HepG2 (cell line): ENCODE measurements at regions not wholly inside any gene's neighbourhood (a gene's known extent, or its start where the extent isn't known, plus 50 kb on each side); places are given as distances from the start of the nearest gene placed in this dataset.

ENCODE experiments used
- ATAC-seq: fragments of 200-7000 bp; cut with Tn5 transposase; 3 replicates; pipeline ENCODE4 v1.9.1; 2020; ENCODE audit warnings: mild to moderate bottlenecking, moderate library complexity
- BruUV-seq: library from RNA; stranded (reverse); fragments of 400-500 nt; replicated peaks from 2 replicates; lab custom pipeline; 2021; lab: Mats Ljungman, UMichigan
- CTCF ChIA-PET: fragments of 300-600 bp; formaldehyde crosslinking; extraction: SDS; loops from one replicate; lab custom pipeline; 2021; ENCODE audit warnings: low total read pairs, inconsistent platforms, low intra/inter-chr PET ratio; lab: Yijun Ruan, JAX
- POLR2A ChIA-PET: fragments of 350-600 bp; sonication (Branson Sonifier 250); formaldehyde crosslinking; loops from one replicate; lab custom pipeline; 2020; ENCODE audit warnings: antibody characterized with exemption, inconsistent platforms; lab: Yijun Ruan, JAX
- DNase-seq: peaks from one replicate; pipeline ENCODE4 v3.0.0-alpha.2; 2015; ENCODE audit warnings: low spot score
- FAIRE-seq: peaks from 3 replicates; lab custom pipeline; 2011; peaks lifted over from hg19 to GRCh38; lab: Jason Lieb, UNC
- H2AFZ ChIP-seq: one replicate; pipeline ENCODE4 v1.6.1; 2011; ENCODE audit warnings: low read length, inconsistent platforms
- H3K27ac ChIP-seq: fragments of 300-600 bp; 3 replicates; pipeline ENCODE4 v1.8.0; 2011; ENCODE audit warnings: mixed run types, mild to moderate bottlenecking, mixed read lengths, low read length, inconsistent platforms; ENCODE audit not compliant: insufficient read depth; ENCODE audit errors: extremely low read length
- H3K27me3 ChIP-seq, 2 experiments: fragments of 200-600 bp in 1 of 2; 2 replicates in 1 of 2; 3 replicates in 1 of 2; pipeline versions ENCODE4 v1.6.0 to v1.8.0; 2011; ENCODE audit warnings: low read length in 2 of 2, mild to moderate bottlenecking in 2 of 2, moderate library complexity in 2 of 2, inconsistent platforms in 1 of 2; ENCODE audit not compliant: insufficient read depth in 2 of 2, control insufficient read depth in 1 of 2
- H3K36me3 ChIP-seq, 2 experiments: fragments of 200-600 bp in 1 of 2; replicated peaks in 1 of 2; 2 replicates in 1 of 2; 3 replicates in 1 of 2; pipeline versions ENCODE4 v1.5.1 to v1.8.0; 2011; ENCODE audit warnings: low read length in 2 of 2, inconsistent platforms in 1 of 2; ENCODE audit not compliant: insufficient read depth in 2 of 2, control insufficient read depth in 1 of 2
- H3K4me1 ChIP-seq: 2 replicates; pipeline ENCODE4 v1.5.1; 2012; ENCODE audit warnings: low read length, inconsistent platforms; ENCODE audit not compliant: insufficient read depth
- H3K4me2 ChIP-seq: 2 replicates; pipeline ENCODE4 v1.6.0; 2011; ENCODE audit warnings: low read depth, low read length, inconsistent platforms
- H3K4me3 ChIP-seq, 3 experiments: fragments of 200-600 bp in 1 of 3; sonication (generic), shearing (Covaris generic) in 1 of 3; replicated peaks in 1 of 3; 2 replicates each; pipeline ENCODE4 v1.5.1; 2011 to 2016; ENCODE audit warnings: low read length in 3 of 3, inconsistent platforms in 2 of 3, low read depth in 2 of 3, mild to moderate bottlenecking in 2 of 3, control low read depth in 1 of 3, mixed read lengths in 1 of 3; ENCODE audit not compliant: insufficient read depth in 1 of 3
- H3K79me2 ChIP-seq: one replicate; pipeline ENCODE4 v1.6.1; 2011; ENCODE audit warnings: low read length, inconsistent platforms; ENCODE audit not compliant: insufficient read depth
- H3K9ac ChIP-seq: 2 replicates; pipeline ENCODE4 v1.6.0; 2011; ENCODE audit warnings: mild to moderate bottlenecking, low read depth, low read length, inconsistent platforms; ENCODE audit not compliant: insufficient read depth
- H3K9me3 ChIP-seq: 2 replicates; pipeline ENCODE4 v1.5.1; 2012; ENCODE audit warnings: mild to moderate bottlenecking, low read length
- H4K20me1 ChIP-seq: 2 replicates; pipeline ENCODE4 v1.6.0; 2011; ENCODE audit warnings: inconsistent platforms, mild to moderate bottlenecking, low read length, moderate library complexity; ENCODE audit not compliant: insufficient read depth
- CAMTA2 ChIP-seq: sonication (generic); formaldehyde crosslinking; IDR thresholded peaks from 2 replicates; pipeline ENCODE4 v1.4.0; 2020; ENCODE audit warnings: mild to moderate bottlenecking, missing genetic modification reagents, borderline replicate concordance
- DPF2 ChIP-seq: sonication (generic); formaldehyde crosslinking; IDR thresholded peaks from 2 replicates; pipeline ENCODE4 v1.4.0; 2020; ENCODE audit warnings: mild to moderate bottlenecking, low read depth, missing genetic modification reagents, borderline replicate concordance
- FOXA3 ChIP-seq: IDR thresholded peaks from 2 replicates; pipeline ENCODE4 v1.6.1; 2016; ENCODE audit warnings: missing genetic modification reagents, missing compliant biosample characterization
- KDM5B ChIP-seq: sonication (generic); formaldehyde crosslinking; IDR thresholded peaks from 2 replicates; pipeline ENCODE4 v1.4.0; 2020; ENCODE audit warnings: missing genetic modification reagents, mild to moderate bottlenecking, borderline replicate concordance
- RAD21 ChIP-seq: fragments of 450-650 bp; formaldehyde crosslinking; IDR thresholded peaks from 2 replicates; pipeline ENCODE4 v1.5.0; 2020; ENCODE audit warnings: mild to moderate bottlenecking
- RBM22 ChIP-seq: fragments of 200-400 bp; formaldehyde crosslinking; optimal IDR thresholded peaks from 2 replicates; pipeline ENCODE3; 2017; ENCODE audit warnings: mild to moderate bottlenecking, low read length, moderate library complexity
- SMC3 ChIP-seq: IDR thresholded peaks from 2 replicates; pipeline ENCODE4 v1.6.1; 2011; ENCODE audit warnings: low read length, improper control_type of control experiment
- SRF ChIP-seq: IDR thresholded peaks from 2 replicates; pipeline ENCODE4 v1.6.1; 2011; ENCODE audit warnings: mild to moderate bottlenecking, low read depth, low read length, moderate library complexity
- TCF7 ChIP-seq: sonication (generic); IDR thresholded peaks from 2 replicates; pipeline ENCODE4 v1.6.1; 2016; ENCODE audit warnings: antibody characterized with exemption, low read depth
- YEATS2 ChIP-seq: sonication (generic); formaldehyde crosslinking; IDR thresholded peaks from 2 replicates; pipeline ENCODE4 v1.4.0; 2020; ENCODE audit warnings: missing genetic modification reagents, borderline replicate concordance
- YY1 ChIP-seq: IDR thresholded peaks from 2 replicates; pipeline ENCODE4 v1.6.1; 2011; ENCODE audit warnings: low read length, low read depth, moderate library complexity, mild to moderate bottlenecking; ENCODE audit not compliant: insufficient read depth, insufficient replicate concordance
- ZBTB7A ChIP-seq: sonication (generic); formaldehyde crosslinking; IDR thresholded peaks from 2 replicates; pipeline ENCODE4 v1.8.0; 2022; ENCODE audit warnings: mild to moderate bottlenecking, missing genetic modification reagents
- ZFP36L2 ChIP-seq: sonication (generic); formaldehyde crosslinking; IDR thresholded peaks from 2 replicates; pipeline ENCODE4 v1.4.0; 2020; ENCODE audit warnings: missing genetic modification reagents
- ZNF235 ChIP-seq: sonication (generic); formaldehyde crosslinking; IDR thresholded peaks from 2 replicates; pipeline ENCODE4 v1.8.1; 2023; ENCODE audit warnings: mild to moderate bottlenecking, missing genetic modification reagents, borderline replicate concordance
- ZNF263 ChIP-seq: sonication (generic); formaldehyde crosslinking; IDR thresholded peaks from 2 replicates; pipeline ENCODE4 v1.4.0; 2020; ENCODE audit warnings: missing genetic modification reagents
- ZNF414 ChIP-seq: sonication (generic); formaldehyde crosslinking; IDR thresholded peaks from 2 replicates; pipeline ENCODE4 v1.5.0; 2020; ENCODE audit warnings: missing genetic modification reagents
- ZNF678 ChIP-seq: sonication (generic); formaldehyde crosslinking; IDR thresholded peaks from 2 replicates; pipeline ENCODE4 v1.4.0; 2020; ENCODE audit warnings: mild to moderate bottlenecking, missing genetic modification reagents
- ZNF724P ChIP-seq: sonication (generic); formaldehyde crosslinking; IDR thresholded peaks from 2 replicates; pipeline ENCODE4 v1.8.0; 2022; ENCODE audit warnings: missing genetic modification reagents, borderline replicate concordance
- ZNF747 ChIP-seq: sonication (generic); formaldehyde crosslinking; IDR thresholded peaks from 2 replicates; pipeline ENCODE4 v1.8.1; 2023; ENCODE audit warnings: missing genetic modification reagents, mild to moderate bottlenecking, borderline replicate concordance
- ZZZ3 ChIP-seq: sonication (generic); formaldehyde crosslinking; IDR thresholded peaks from 2 replicates; pipeline ENCODE4 v1.4.0; 2020; ENCODE audit warnings: missing genetic modification reagents, mild to moderate bottlenecking, borderline replicate concordance
- WGBS: methylation state at CpG from one replicate; pipeline ENCODE4 v1.1.6; 2017; ENCODE audit warnings: low lambda C conversion rate; 5-methylcytosine and 5-hydroxymethylcytosine counted together
- in situ Hi-C: cut with HindIII; loops from 2 replicates; pipeline ENCODE4 v1.10.0; 2017; ENCODE audit warnings: low pct_unique_long_range_greater_than_20kb; ENCODE audit not compliant: extremely low pct_ligation_motif_present
- intact Hi-C: fragments of 100-400 bp; cut with micrococcal nuclease; formaldehyde crosslinking; loops from one replicate; pipeline ENCODE4 v1.10.0; 2022; ENCODE audit not compliant: unreplicated experiment
- TF ChIP-seq, protein P1 (sequence below): sonication (generic); formaldehyde crosslinking; IDR thresholded peaks from 2 replicates; pipeline ENCODE4 v1.4.0; 2020; ENCODE audit warnings: mild to moderate bottlenecking, missing genetic modification reagents

- TF ChIP-seq, protein P1, sequence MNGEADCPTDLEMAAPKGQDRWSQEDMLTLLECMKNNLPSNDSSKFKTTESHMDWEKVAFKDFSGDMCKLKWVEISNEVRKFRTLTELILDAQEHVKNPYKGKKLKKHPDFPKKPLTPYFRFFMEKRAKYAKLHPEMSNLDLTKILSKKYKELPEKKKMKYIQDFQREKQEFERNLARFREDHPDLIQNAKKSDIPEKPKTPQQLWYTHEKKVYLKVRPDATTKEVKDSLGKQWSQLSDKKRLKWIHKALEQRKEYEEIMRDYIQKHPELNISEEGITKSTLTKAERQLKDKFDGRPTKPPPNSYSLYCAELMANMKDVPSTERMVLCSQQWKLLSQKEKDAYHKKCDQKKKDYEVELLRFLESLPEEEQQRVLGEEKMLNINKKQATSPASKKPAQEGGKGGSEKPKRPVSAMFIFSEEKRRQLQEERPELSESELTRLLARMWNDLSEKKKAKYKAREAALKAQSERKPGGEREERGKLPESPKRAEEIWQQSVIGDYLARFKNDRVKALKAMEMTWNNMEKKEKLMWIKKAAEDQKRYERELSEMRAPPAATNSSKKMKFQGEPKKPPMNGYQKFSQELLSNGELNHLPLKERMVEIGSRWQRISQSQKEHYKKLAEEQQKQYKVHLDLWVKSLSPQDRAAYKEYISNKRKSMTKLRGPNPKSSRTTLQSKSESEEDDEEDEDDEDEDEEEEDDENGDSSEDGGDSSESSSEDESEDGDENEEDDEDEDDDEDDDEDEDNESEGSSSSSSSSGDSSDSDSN (CRISPR knock-in tag) = no peak
- TF ChIP-seq SMC3 = peak; percentile 95
- TF ChIP-seq ZNF678 (CRISPR knock-in tag) = no peak
- TF ChIP-seq RAD21 = peak; percentile 90
- 0 out of 2 replicates have a peak, but pooled peaks have one; percentile 16 for TF ChIP-seq YEATS2 (CRISPR knock-in tag)
- TF ChIP-seq YY1 = peak; percentile 49
- no peak for TF ChIP-seq SRF
- TF ChIP-seq ZNF263 (CRISPR knock-in tag) = no peak
- 0 out of 2 replicates have a peak, but pooled peaks have one; percentile 11 for TF ChIP-seq FOXA3
- TF ChIP-seq, all 625 proteins: peak for 12
Measured at GRCh38 chr21:28745131-28746016, 247.3 kb downstream of the LTN1 start (continued).

DNA sequence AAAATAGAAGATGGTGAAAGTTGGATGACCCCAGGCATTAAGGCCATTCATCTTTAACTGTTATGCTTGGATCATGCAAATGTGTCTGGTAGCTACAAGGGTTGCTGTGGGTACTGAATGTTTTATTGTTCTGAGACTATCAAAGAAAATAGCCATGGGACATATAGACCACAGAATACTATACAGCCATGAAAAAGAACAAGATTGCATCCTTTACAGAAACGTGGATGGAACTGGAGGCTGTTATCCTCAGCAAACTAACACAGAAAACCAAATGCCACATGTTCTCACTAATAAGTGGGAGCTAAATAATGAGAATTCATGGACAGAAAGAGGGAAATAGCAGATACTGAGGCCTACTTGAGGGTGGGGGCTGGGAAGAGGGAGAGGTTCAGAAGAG is 249.0 kb downstream of the LTN1 start:
- no peaks in the 10 kb centered on the region for H3K9me3 ChIP-seq
- no peak overlapping the region for H3K27ac ChIP-seq
- WGBS = 22% methylated on average over 1 of the region's 1 CpG
- no peaks in the 10 kb centered on the region for H3K27me3 ChIP-seq
- ChIA-PET CTCF (interaction anchor here (1.2 to 2.8 kb wide), 4 partner anchors 227 to 1974 kb away, joined by 3 to 42 read pairs (median 20); no protein-coding TSS in a partner anchor), POLR2A (no interaction called here)
- no peak for DNase-seq
- intact Hi-C loops (no loop called here), in situ Hi-C loops (no loop called here)
- H3K4me2 ChIP-seq = no peak overlapping the region
- H2AFZ ChIP-seq = no peak overlapping the region
- BruUV-seq = no TSS peak
- no peaks in the 10 kb centered on the region for H4K20me1 ChIP-seq
- H3K4me3 ChIP-seq = no peak overlapping the region
- no peak for ATAC-seq
- H3K36me3 ChIP-seq = no peaks in the 10 kb centered on the region
- no peaks in the 10 kb centered on the region for H3K79me2 ChIP-seq
- peaks cover 5% of the 10 kb centered on the region; the same call in 1 of the 2 replicates for H3K4me1 ChIP-seq
- no peak for FAIRE-seq
- no peak overlapping the region for H3K9ac ChIP-seq
- no peak for TF ChIP-seq KDM5B (CRISPR knock-in tag)
- no peak for TF ChIP-seq ZZZ3 (CRISPR knock-in tag)
- TF ChIP-seq ZBTB7A (CRISPR knock-in tag) = no peak
- TF ChIP-seq ZNF414 (CRISPR knock-in tag) = no peak
- TF ChIP-seq ZFP36L2 (CRISPR knock-in tag) = no peak
- TF ChIP-seq RBM22 = no peak
- TF ChIP-seq DPF2 (CRISPR knock-in tag) = no peak
- no peak for TF ChIP-seq ZNF724P (CRISPR knock-in tag)
- no peak for TF ChIP-seq TCF7
- TF ChIP-seq ZNF235 = no peak
- no peak for TF ChIP-seq CAMTA2 (CRISPR knock-in tag)
- no peak for TF ChIP-seq ZNF747 (CRISPR knock-in tag)
